GM23248 (cell line): ENCODE measurements at regions not wholly inside any gene's neighbourhood (a gene's known extent, or its start where the extent isn't known, plus 50 kb on each side); places are given as distances from the start of the nearest gene placed in this dataset.
"Not testable (repeated sequence)": the region's sequence is repeated elsewhere in the genome, so short reads cannot be mapped to it uniquely, and the experiment has no call there.

Source experiments
- EZH2 ChIP-seq: fragments of 200-600 bp; sonication (generic); IDR thresholded peaks from 2 replicates; pipeline ENCODE4 v1.6.1; 2018; ENCODE audit warnings: antibody characterized with exemption, mild to moderate bottlenecking; ENCODE audit not compliant: insufficient read depth, poor library complexity, severe bottlenecking
- EZH2phosphoT487 ChIP-seq: fragments of 200-600 bp; sonication (generic); IDR thresholded peaks from 2 replicates; pipeline ENCODE4 v1.6.1; 2018; ENCODE audit warnings: antibody characterized with exemption, moderate library complexity, mild to moderate bottlenecking, low read depth; ENCODE audit not compliant: insufficient read depth

DNA sequence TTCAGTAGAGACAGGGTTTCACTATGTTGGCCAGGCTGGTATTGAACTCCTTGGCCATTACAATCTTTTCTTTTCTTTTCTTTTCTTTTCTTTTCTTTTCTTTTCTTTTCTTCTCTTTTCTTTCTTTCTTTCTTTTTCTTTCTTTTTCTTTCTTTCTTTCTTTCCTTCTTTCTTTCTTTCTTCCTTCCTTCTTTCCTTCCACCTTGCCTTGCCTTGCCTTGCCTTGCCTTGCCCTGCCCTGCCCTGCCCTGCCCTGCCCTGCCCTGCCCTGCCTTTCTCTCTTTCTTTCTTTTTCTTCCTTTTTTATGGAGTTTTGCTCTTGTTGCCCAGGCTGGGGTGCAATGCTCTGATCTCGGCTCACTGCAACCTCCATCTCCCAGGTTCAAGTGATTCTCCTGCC is 112.5 kb upstream of the HAO2 start:
- not testable (repeated sequence) for TF ChIP-seq EZH2, EZH2phosphoT487
